ENCODE measurements at regions not wholly inside any gene's neighbourhood (a gene's known extent, or its start where the extent isn't known, plus 50 kb on each side); places are given as distances from the start of the nearest gene placed in this dataset.

DNA sequence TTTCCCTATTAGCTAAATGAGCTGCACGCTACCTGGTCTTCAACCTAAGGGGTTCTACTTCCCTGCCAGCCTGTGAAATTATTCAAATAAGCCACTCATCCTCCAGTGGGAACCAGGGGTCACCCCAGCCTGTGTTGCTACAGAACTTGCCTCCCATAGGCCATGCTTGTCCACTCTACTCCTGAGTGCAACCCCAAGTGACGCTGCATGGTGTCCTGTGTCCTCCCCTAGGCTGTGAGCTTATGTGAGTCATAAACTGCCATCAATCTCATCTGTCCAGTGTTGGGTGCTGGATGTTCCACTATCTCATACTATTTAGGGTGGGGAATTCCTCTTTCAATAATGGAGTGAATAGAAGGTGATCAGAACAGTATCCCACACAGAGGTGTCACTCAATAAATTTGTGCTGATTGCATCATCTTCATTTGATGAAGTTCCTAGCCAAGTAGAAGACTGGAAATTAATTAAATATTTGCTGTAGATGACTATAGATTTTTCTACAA, 49.8 kb upstream of the SSR3 start:
- TF ChIP-seq CTCF (conservative IDR thresholded peaks at IDR 0.05): no peak
- Histone ChIP-seq H3K56ac (ENCODE audit: insufficient read length, low read depth, low read length) (no peak overlapping the region), H3K79me2 (ENCODE audit: insufficient read depth, low read length) (no peaks in the 10 kb centered on the region), H3K4me1 (ENCODE audit: insufficient read depth, low read length) (no peaks in the 10 kb centered on the region), H3K14ac (ENCODE audit: insufficient read depth, low read length) (no peak overlapping the region), H2AFZ (ENCODE audit: low read length) (no peak overlapping the region), H3K4ac (ENCODE audit: low read depth, low read length) (no peak overlapping the region), H2AK5ac (ENCODE audit: insufficient read length, low read length) (no peak overlapping the region), H4K91ac (ENCODE audit: insufficient read length, low read depth, low read length) (no peak overlapping the region), H2BK20ac (ENCODE audit: low read depth, low read length, poor library complexity, severe bottlenecking) (no peak overlapping the region), H2BK15ac (ENCODE audit: low read depth, low read length) (no peak overlapping the region), H4K5ac (ENCODE audit: insufficient read length, low read depth, low read length) (no peak overlapping the region), H3K23me2 (ENCODE audit: insufficient read length, low read depth, low read length, poor library complexity, severe bottlenecking) (peaks cover 10% of the 10 kb centered on the region), H3K27me3 (ENCODE audit: insufficient read depth, low read length) (no peaks in the 10 kb centered on the region), H4K8ac (replicated peaks; ENCODE audit: insufficient read length, low read depth, low read length) (no peak overlapping the region), H3T11ph (ENCODE audit: low read length) (no peak overlapping the region), H3K9me3 (ENCODE audit: control insufficient read depth, low read depth, low read length) (no peaks in the 10 kb centered on the region), H3K23ac (ENCODE audit: insufficient read length, low read depth, low read length) (no peak overlapping the region), H3K4me2 (ENCODE audit: insufficient read depth, insufficient read length, low read length) (no peak overlapping the region), H3K79me1 (ENCODE audit: insufficient read depth, low read depth, low read length, poor library complexity, severe bottlenecking) (no peaks in the 10 kb centered on the region), H2BK120ac (ENCODE audit: low read depth, low read length, poor library complexity, severe bottlenecking) (no peak overlapping the region), H3K18ac (ENCODE audit: insufficient read length, low read depth, low read length) (no peak overlapping the region), H2BK5ac (ENCODE audit: insufficient read length, low read length) (no peak overlapping the region), H2BK12ac (ENCODE audit: insufficient read length, low read depth, low read length) (no peak overlapping the region), H3K9ac (ENCODE audit: extremely low read depth, insufficient read length, low read length) (no peak overlapping the region), H4K20me1 (ENCODE audit: control insufficient read depth, insufficient read depth, insufficient read length) (no peaks in the 10 kb centered on the region), H3K27ac (ENCODE audit: insufficient read length, low read depth, low read length) (no peak overlapping the region)
- H3K27ac Mint-ChIP-seq: 0 out of 7 replicates have a peak overlapping the region, but pooled peaks of 1 of the 3 experiments have one; percentile 16
- peaks cover 10% of the 10 kb centered on the region for H3K27me3 Mint-ChIP-seq (ENCODE audit: low read depth)
- no peaks in the 10 kb centered on the region for H3K36me3 Mint-ChIP-seq (ENCODE audit: insufficient read depth in 1 of 3, low read depth in 3 of 3)
- H3K4me1 Mint-ChIP-seq: peaks cover 19 to 20% of the 10 kb centered on the region in 2 experiments
- no peak overlapping the region for H3K4me3 Mint-ChIP-seq
- no peaks in the 10 kb centered on the region for H3K9me3 Mint-ChIP-seq
- no CpG with 5 or more reads among the region's 2 CpGs for WGBS (ENCODE audit: extremely low coverage, insufficient read length, low lambda C conversion rate)
- no peak for DNase-seq
